ENCODE measurements at regions not wholly inside any gene's neighbourhood (a gene's known extent, or its start where the extent isn't known, plus 50 kb on each side); places are given as distances from the start of the nearest gene placed in this dataset.
A peak's percentile ranks its signal among the peaks of the same experiment; 100 is the strongest.
"Not testable (repeated sequence)": the region's sequence is repeated elsewhere in the genome, so short reads cannot be mapped to it uniquely, and the experiment has no call there.

DNA sequence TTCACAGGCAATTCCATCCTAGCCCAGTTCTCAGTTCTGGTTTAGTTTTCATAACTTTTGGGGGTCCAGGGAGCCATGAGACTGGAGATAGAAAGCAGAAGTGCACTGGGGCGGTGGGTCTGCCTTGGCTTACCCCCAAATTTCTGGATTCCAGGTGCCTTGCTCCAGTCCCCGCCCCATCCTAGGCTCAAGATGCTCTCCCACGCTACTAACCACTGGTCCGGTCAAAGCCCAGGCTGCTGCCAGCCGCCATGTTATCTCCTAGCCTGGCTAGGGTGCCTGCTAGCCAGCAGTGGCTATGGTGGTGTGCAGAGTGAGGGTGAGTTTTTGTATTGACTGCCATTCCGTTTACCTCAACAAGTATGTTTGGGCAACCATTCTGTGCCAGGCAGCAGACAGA lies 107.6 kb upstream of the FOXD4L5 start:
- DNase-seq; CTCF ChIA-PET; H3K4me1 Mint-ChIP-seq; H3K9ac ChIP-seq (ENCODE audit: low read length); H3K9me3 Mint-ChIP-seq (ENCODE audit: insufficient read depth); H3K36me3 ChIP-seq (replicated peaks in 1 of 2; ENCODE audit: control extremely low read depth in 1 of 2, control insufficient read depth in 1 of 2, extremely low read depth in 1 of 2, insufficient read depth in 2 of 2, low read length in 1 of 2); H3K4me1 ChIP-seq (ENCODE audit: control insufficient read depth in 2 of 2, insufficient read depth in 2 of 2, low read length in 2 of 2); H3K4me3 ChIP-seq (ENCODE audit: control extremely low read depth in 1 of 5, extremely low read depth in 1 of 5, insufficient read depth in 1 of 5, low read depth in 2 of 5, low read length in 4 of 5); H3K27me3 Mint-ChIP-seq; H3K27ac Mint-ChIP-seq; intact Hi-C loops (cut with micrococcal nuclease); H3K4me2 ChIP-seq (replicated peaks; ENCODE audit: low read depth, low read length, poor library complexity, severe bottlenecking); H3K27me3 ChIP-seq (replicated peaks in 1 of 4; ENCODE audit: control extremely low read depth in 1 of 4, control insufficient read depth in 3 of 4, insufficient read depth in 4 of 4, low read length in 3 of 4); H3K79me2 ChIP-seq (ENCODE audit: control insufficient read depth, insufficient read depth, low read length); H3K4me3 Mint-ChIP-seq; H2AFZ ChIP-seq (ENCODE audit: insufficient read depth, low read depth, low read length, poor library complexity, severe bottlenecking); ATAC-seq (ENCODE audit: low read depth); H4K20me1 ChIP-seq (ENCODE audit: control insufficient read depth, insufficient read depth, low read length, poor library complexity, severe bottlenecking); POLR2A ChIA-PET; H3K27ac ChIP-seq (ENCODE audit: low read length in 2 of 2): not testable (repeated sequence)
- peaks cover 0 to 19% (median 0%) of the 10 kb centered on the region in 3 donors for H3K9me3 ChIP-seq (ENCODE audit: control extremely low read depth in 1 of 3, control insufficient read depth in 2 of 3, insufficient read depth in 1 of 3, low read length in 2 of 3)
- no CpG with 5 or more reads among the region's 6 CpGs for WGBS (ENCODE audit: insufficient coverage)

DNA sequence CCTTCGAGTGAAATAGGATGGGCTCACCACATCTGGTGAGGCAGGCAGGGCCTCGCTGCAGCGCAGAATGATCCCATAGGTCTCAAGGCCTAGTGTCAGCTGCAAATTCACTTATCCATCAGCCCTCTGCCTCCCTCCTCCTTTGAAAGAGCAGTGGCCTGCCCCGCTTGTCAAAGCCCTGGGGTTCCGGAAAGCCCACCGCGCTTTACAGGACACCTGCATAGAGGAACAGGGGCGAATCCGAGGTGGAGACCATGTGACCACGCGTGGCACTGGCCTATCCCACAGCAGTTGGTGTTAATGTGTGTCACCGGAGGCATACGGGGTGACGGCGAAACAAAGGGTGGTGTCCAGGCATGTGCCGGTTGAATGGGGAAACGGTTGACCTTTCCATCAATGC lies 104.7 kb upstream of the FOXD4L5 start:
- DNase-seq; H3K27me3 Mint-ChIP-seq; H3K27ac Mint-ChIP-seq; H3K9me3 Mint-ChIP-seq (ENCODE audit: insufficient read depth); H3K4me3 Mint-ChIP-seq; H3K4me3 ChIP-seq (ENCODE audit: control extremely low read depth in 1 of 5, extremely low read depth in 1 of 5, insufficient read depth in 1 of 5, low read depth in 2 of 5, low read length in 4 of 5); H3K27me3 ChIP-seq (replicated peaks in 1 of 4; ENCODE audit: control extremely low read depth in 1 of 4, control insufficient read depth in 3 of 4, insufficient read depth in 4 of 4, low read length in 3 of 4); H3K9ac ChIP-seq (ENCODE audit: low read length); H2AFZ ChIP-seq (ENCODE audit: insufficient read depth, low read depth, low read length, poor library complexity, severe bottlenecking); intact Hi-C loops (cut with micrococcal nuclease); H3K79me2 ChIP-seq (ENCODE audit: control insufficient read depth, insufficient read depth, low read length); H3K27ac ChIP-seq (ENCODE audit: low read length in 2 of 2); CTCF ChIA-PET; H3K4me2 ChIP-seq (replicated peaks; ENCODE audit: low read depth, low read length, poor library complexity, severe bottlenecking); POLR2A ChIA-PET; H4K20me1 ChIP-seq (ENCODE audit: control insufficient read depth, insufficient read depth, low read length, poor library complexity, severe bottlenecking); H3K4me1 ChIP-seq (ENCODE audit: control insufficient read depth in 2 of 2, insufficient read depth in 2 of 2, low read length in 2 of 2); ATAC-seq (ENCODE audit: low read depth); H3K36me3 ChIP-seq (replicated peaks in 1 of 2; ENCODE audit: control extremely low read depth in 1 of 2, control insufficient read depth in 1 of 2, extremely low read depth in 1 of 2, insufficient read depth in 2 of 2, low read length in 1 of 2); H3K4me1 Mint-ChIP-seq: not testable (repeated sequence)
- H3K9me3 ChIP-seq (ENCODE audit: control extremely low read depth in 1 of 3, control insufficient read depth in 2 of 3, insufficient read depth in 1 of 3, low read length in 2 of 3), result peaks cover 0 to 39% (median 0%) of the 10 kb centered on the region in 3 donors
- 83% methylated on average over 2 of the region's 17 CpGs for WGBS (ENCODE audit: insufficient coverage)

DNA sequence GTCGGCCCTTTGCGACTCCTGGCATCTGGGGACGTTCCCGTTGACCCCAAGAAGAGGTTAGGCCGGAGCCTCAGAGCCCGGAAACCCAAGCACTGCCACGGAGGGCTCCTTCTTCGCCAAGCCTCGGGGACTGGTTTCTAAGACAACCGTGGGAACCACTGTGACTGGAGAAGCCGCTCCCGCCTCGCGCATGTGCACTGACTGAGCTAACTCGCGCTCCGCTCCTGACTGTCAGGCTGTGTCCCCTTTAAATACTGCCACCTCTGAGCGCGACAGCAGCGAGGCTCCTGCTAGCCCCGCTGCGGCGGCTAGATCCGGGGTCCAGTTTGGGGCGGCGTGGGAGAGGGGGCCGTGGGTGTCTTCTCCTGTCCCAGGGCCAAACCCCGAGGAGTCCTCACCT lies 104.2 kb upstream of the FOXD4L5 start:
- H3K27me3 Mint-ChIP-seq; H3K27ac Mint-ChIP-seq; H3K27ac ChIP-seq (ENCODE audit: low read length in 2 of 2); H4K20me1 ChIP-seq (ENCODE audit: control insufficient read depth, insufficient read depth, low read length, poor library complexity, severe bottlenecking); H3K4me2 ChIP-seq (replicated peaks; ENCODE audit: low read depth, low read length, poor library complexity, severe bottlenecking); ATAC-seq (ENCODE audit: low read depth); H3K9ac ChIP-seq (ENCODE audit: low read length); DNase-seq; H3K36me3 ChIP-seq (replicated peaks in 1 of 2; ENCODE audit: control extremely low read depth in 1 of 2, control insufficient read depth in 1 of 2, extremely low read depth in 1 of 2, insufficient read depth in 2 of 2, low read length in 1 of 2); H3K4me3 ChIP-seq (ENCODE audit: control extremely low read depth in 1 of 5, extremely low read depth in 1 of 5, insufficient read depth in 1 of 5, low read depth in 2 of 5, low read length in 4 of 5); H3K9me3 Mint-ChIP-seq (ENCODE audit: insufficient read depth); H2AFZ ChIP-seq (ENCODE audit: insufficient read depth, low read depth, low read length, poor library complexity, severe bottlenecking); H3K4me1 ChIP-seq (ENCODE audit: control insufficient read depth in 2 of 2, insufficient read depth in 2 of 2, low read length in 2 of 2); H3K27me3 ChIP-seq (replicated peaks in 1 of 4; ENCODE audit: control extremely low read depth in 1 of 4, control insufficient read depth in 3 of 4, insufficient read depth in 4 of 4, low read length in 3 of 4); intact Hi-C loops (cut with micrococcal nuclease); CTCF ChIA-PET; H3K79me2 ChIP-seq (ENCODE audit: control insufficient read depth, insufficient read depth, low read length); H3K4me3 Mint-ChIP-seq; H3K4me1 Mint-ChIP-seq; POLR2A ChIA-PET: not testable (repeated sequence)
- peaks cover 0 to 41% (median 0%) of the 10 kb centered on the region in 3 donors for H3K9me3 ChIP-seq (ENCODE audit: control extremely low read depth in 1 of 3, control insufficient read depth in 2 of 3, insufficient read depth in 1 of 3, low read length in 2 of 3)
- 96% methylated on average over 16 of the region's 28 CpGs for WGBS (ENCODE audit: insufficient coverage)

DNA sequence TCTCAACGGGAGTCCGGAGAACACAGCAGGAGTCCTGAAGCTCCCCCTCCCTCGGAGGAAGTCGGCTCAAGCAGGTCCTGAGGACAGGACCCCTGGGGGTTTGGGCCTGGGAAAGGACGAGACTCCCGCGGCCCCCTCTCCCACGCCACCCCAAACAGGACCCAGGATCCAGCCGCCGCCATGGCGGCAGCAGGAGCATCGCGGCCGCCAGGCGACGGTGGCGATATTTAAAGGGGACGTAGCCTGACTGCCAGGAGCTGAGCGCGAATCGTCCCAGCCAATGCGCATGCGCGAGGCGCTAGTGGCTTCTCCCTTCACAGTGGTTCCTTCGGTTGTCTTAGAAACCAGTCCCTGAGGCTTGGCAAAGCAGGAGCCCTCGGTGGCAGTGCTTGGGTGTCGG lies 101.7 kb upstream of the FOXD4L5 start:
- POLR2A ChIA-PET; H3K9me3 Mint-ChIP-seq (ENCODE audit: insufficient read depth); H3K4me1 ChIP-seq (ENCODE audit: control insufficient read depth in 2 of 2, insufficient read depth in 2 of 2, low read length in 2 of 2); CTCF ChIA-PET; H3K27ac ChIP-seq (ENCODE audit: low read length in 2 of 2); H3K4me2 ChIP-seq (replicated peaks; ENCODE audit: low read depth, low read length, poor library complexity, severe bottlenecking); H3K27ac Mint-ChIP-seq; H3K36me3 ChIP-seq (replicated peaks in 1 of 2; ENCODE audit: control extremely low read depth in 1 of 2, control insufficient read depth in 1 of 2, extremely low read depth in 1 of 2, insufficient read depth in 2 of 2, low read length in 1 of 2); H3K27me3 ChIP-seq (replicated peaks in 1 of 4; ENCODE audit: control extremely low read depth in 1 of 4, control insufficient read depth in 3 of 4, insufficient read depth in 4 of 4, low read length in 3 of 4); H3K4me1 Mint-ChIP-seq; intact Hi-C loops (cut with micrococcal nuclease); H3K27me3 Mint-ChIP-seq; H3K79me2 ChIP-seq (ENCODE audit: control insufficient read depth, insufficient read depth, low read length); H4K20me1 ChIP-seq (ENCODE audit: control insufficient read depth, insufficient read depth, low read length, poor library complexity, severe bottlenecking): not testable (repeated sequence)
- DNase-seq (peak; percentile 80), ATAC-seq (ENCODE audit: low read depth) (peak; percentile 67)
- Histone ChIP-seq H3K9ac (ENCODE audit: low read length) (peak overlapping the region; percentile 47), H2AFZ (ENCODE audit: insufficient read depth, low read depth, low read length, poor library complexity, severe bottlenecking) (peak overlapping the region; percentile 56), H3K4me3 (ENCODE audit: control extremely low read depth in 1 of 5, extremely low read depth in 1 of 5, insufficient read depth in 1 of 5, low read depth in 2 of 5, low read length in 4 of 5) (peak overlapping the region in 4 of 5 experiments; percentile 28 to 51 (median 34)), H3K9me3 (ENCODE audit: control extremely low read depth in 1 of 3, control insufficient read depth in 2 of 3, insufficient read depth in 1 of 3, low read length in 2 of 3) (peaks cover 0 to 46% (median 0%) of the 10 kb centered on the region in 3 donors)
- H3K4me3 Mint-ChIP-seq, result peak overlapping the region; percentile 57
- 56% methylated on average over 28 of the region's 28 CpGs for WGBS (ENCODE audit: insufficient coverage)

Measured in B cell (primary cell).